ENCODE measurements at regions not wholly inside any gene's neighbourhood (a gene's known extent, or its start where the extent isn't known, plus 50 kb on each side); places are given as distances from the start of the nearest gene placed in this dataset.

- no peak overlapping the region for H2AFZ ChIP-seq (ENCODE audit: low read length)
These were observed 348.0 kb upstream of the NR3C2 start for GRCh38 chr4:148790246-148790645.

GRCh38 chr4:148787831-148788477, 345.7 kb upstream of the NR3C2 start:
- Histone ChIP-seq H2AFZ (ENCODE audit: low read length) (no peak overlapping the region), H3K9me2 (replicated peaks; ENCODE audit: low read length) (no peaks in the 10 kb centered on the region), H3K4me3 (ENCODE audit: low read length) (no peak overlapping the region), H3K36me3 (ENCODE audit: low read depth, low read length) (no peaks in the 10 kb centered on the region), H4K20me1 (ENCODE audit: low read length) (no peaks in the 10 kb centered on the region), H3K4me2 (ENCODE audit: low read length) (peak overlapping the region; percentile 29), H3F3A (ENCODE audit: low read length, unreplicated experiment) (no peaks in the 10 kb centered on the region), H3K27ac (ENCODE audit: low read length) (peak overlapping the region; percentile 35), H3K9ac (ENCODE audit: low read length) (no peak overlapping the region), H3K79me2 (ENCODE audit: low read length) (no peaks in the 10 kb centered on the region), H3K27me3 (ENCODE audit: low read length) (no peaks in the 10 kb centered on the region), H3K4me1 (ENCODE audit: insufficient read depth, low read length) (peaks cover 37% of the 10 kb centered on the region), H3K9me3 (ENCODE audit: low read length) (no peaks in the 10 kb centered on the region)
- ChIA-PET POLR2A (ENCODE audit: unreplicated experiment) (no interaction called here), CTCF (no interaction called here)
- BruUV-seq (replicated peaks), result no TSS peak
- intact Hi-C loops (cut with micrococcal nuclease), result loop anchor here (10.0 kb wide), 1 partner anchor 247 kb away; no protein-coding TSS in a partner anchor
- TF ChIP-seq EZH2 (IDR thresholded peaks at IDR 0.05; ENCODE audit: low read length, unreplicated experiment), result no peak
- no peak for TF ChIP-seq EZH2phosphoT487 (IDR thresholded peaks at IDR 0.05; ENCODE audit: borderline replicate concordance, low read length)
- TF ChIP-seq CTCF (conservative IDR thresholded peaks at IDR 0.05; ENCODE audit: low read depth, low read length), result no peak
- ATAC-seq (peak; percentile 13), DNase-seq (peak; percentile 48)

More at GRCh38 chr4:148790246-148790645, 348.0 kb upstream of the NR3C2 start:
- Histone ChIP-seq H3K9ac (ENCODE audit: low read length) (no peak overlapping the region), H3K9me3 (ENCODE audit: low read length) (no peaks in the 10 kb centered on the region), H3K4me1 (ENCODE audit: insufficient read depth, low read length) (peaks cover 37% of the 10 kb centered on the region), H3K9me2 (replicated peaks; ENCODE audit: low read length) (no peaks in the 10 kb centered on the region), H3K27me3 (ENCODE audit: low read length) (no peaks in the 10 kb centered on the region), H3K79me2 (ENCODE audit: low read length) (no peaks in the 10 kb centered on the region), H3F3A (ENCODE audit: low read length, unreplicated experiment) (no peaks in the 10 kb centered on the region), H3K4me2 (ENCODE audit: low read length) (no peak overlapping the region), H3K4me3 (ENCODE audit: low read length) (no peak overlapping the region), H3K36me3 (ENCODE audit: low read depth, low read length) (no peaks in the 10 kb centered on the region), H4K20me1 (ENCODE audit: low read length) (no peaks in the 10 kb centered on the region), H3K27ac (ENCODE audit: low read length) (no peak overlapping the region)
- DNase-seq (no peak), ATAC-seq (no peak)
- no TSS peak for BruUV-seq (replicated peaks)
- no peak for TF ChIP-seq EZH2 (IDR thresholded peaks at IDR 0.05; ENCODE audit: low read length, unreplicated experiment)
- TF ChIP-seq EZH2phosphoT487 (IDR thresholded peaks at IDR 0.05; ENCODE audit: borderline replicate concordance, low read length), result no peak
- ChIA-PET POLR2A (ENCODE audit: unreplicated experiment) (no interaction called here), CTCF (no interaction called here)
- intact Hi-C loops (cut with micrococcal nuclease), result no loop called here

GRCh38 chr4:148787285-148787684, 345.1 kb upstream of the NR3C2 start:
- peak overlapping the region; percentile 29; the same call in 1 of the 2 replicates for H3K4me2 ChIP-seq (ENCODE audit: low read length)
- no peaks in the 10 kb centered on the region for H3K36me3 ChIP-seq (ENCODE audit: low read depth, low read length)
- no peak for TF ChIP-seq CTCF (conservative IDR thresholded peaks at IDR 0.05; ENCODE audit: low read depth, low read length)
- TF ChIP-seq EZH2phosphoT487 (IDR thresholded peaks at IDR 0.05; ENCODE audit: borderline replicate concordance, low read length), result no peak
- no peak overlapping the region for H3K9ac ChIP-seq (ENCODE audit: low read length)
- intact Hi-C loops (cut with micrococcal nuclease), result loop anchor here (10.0 kb wide), 1 partner anchor 248 kb away; no protein-coding TSS in a partner anchor
- no TSS peak for BruUV-seq (replicated peaks)
- H3F3A ChIP-seq (ENCODE audit: low read length, unreplicated experiment), result no peaks in the 10 kb centered on the region
- H3K79me2 ChIP-seq (ENCODE audit: low read length), result no peaks in the 10 kb centered on the region
- H3K27me3 ChIP-seq (ENCODE audit: low read length), result no peaks in the 10 kb centered on the region
- ATAC-seq (no peak), DNase-seq (no peak)
- POLR2A ChIA-PET (ENCODE audit: unreplicated experiment), result no interaction called here
- peak overlapping the region; percentile 35 for H3K27ac ChIP-seq (ENCODE audit: low read length)
- no peaks in the 10 kb centered on the region for H3K9me3 ChIP-seq (ENCODE audit: low read length)
- no peaks in the 10 kb centered on the region for H4K20me1 ChIP-seq (ENCODE audit: low read length)
- H2AFZ ChIP-seq (ENCODE audit: low read length), result no peak overlapping the region
- no peak overlapping the region for H3K4me3 ChIP-seq (ENCODE audit: low read length)
- peaks cover 37% of the 10 kb centered on the region for H3K4me1 ChIP-seq (ENCODE audit: insufficient read depth, low read length)
- H3K9me2 ChIP-seq (replicated peaks; ENCODE audit: low read length), result no peaks in the 10 kb centered on the region
- CTCF ChIA-PET, result no interaction called here

All from PC-3 (cell line).